Caco-2 (cell line): ENCODE measurements at regions not wholly inside any gene's neighbourhood (a gene's known extent, or its start where the extent isn't known, plus 50 kb on each side); places are given as distances from the start of the nearest gene placed in this dataset.
"Not testable (repeated sequence)": the region's sequence is repeated elsewhere in the genome, so short reads cannot be mapped to it uniquely, and the experiment has no call there.

ENCODE experiments used
- BruUV-seq: library from RNA; stranded (reverse); fragments of 400-500 nt; replicated peaks from 2 replicates; lab custom pipeline; 2021; lab: Mats Ljungman, UMichigan
- CTCF ChIA-PET: fragments of 300-600 bp; sonication (Branson Sonifier 250); formaldehyde crosslinking; loops from one replicate; lab custom pipeline; 2022; ENCODE audit warnings: antibody characterized with exemption; lab: Charles Lee
- POLR2A ChIA-PET: fragments of 300-600 bp; sonication (Branson Sonifier 250); formaldehyde crosslinking; loops from one replicate; lab custom pipeline; 2022; ENCODE audit warnings: antibody characterized with exemption; lab: Charles Lee
- DNase-seq, 2 experiments: peaks; one replicate each; pipeline versions ENCODE4 v3.0.0 to v3.0.0-alpha.2; 2020 to 2022
- H3K27me3 ChIP-seq: replicated peaks from 2 replicates; pipeline ENCODE4 v1.6.0; 2011; ENCODE audit warnings: low read length; ENCODE audit not compliant: control insufficient read depth, insufficient read depth
- H3K36me3 ChIP-seq: 2 replicates; pipeline ENCODE4 v1.5.1; 2011; ENCODE audit warnings: low read length; ENCODE audit not compliant: control insufficient read depth, insufficient read depth
- H3K4me1 ChIP-seq: fragments of 250-450 bp; sonication (Bioruptor Pico); 2 replicates; pipeline ENCODE4 v1.5.1; 2020; ENCODE audit warnings: mild to moderate bottlenecking
- H3K4me3 ChIP-seq: 2 replicates; pipeline ENCODE4 v1.5.1; 2011; ENCODE audit warnings: low read depth, mild to moderate bottlenecking, control low read depth, low read length
- H3K9me3 ChIP-seq: fragments of 250-450 bp; sonication (Bioruptor Pico); 2 replicates; pipeline ENCODE4 v1.5.1; 2020; ENCODE audit warnings: mild to moderate bottlenecking, moderate library complexity
- H3K27ac Mint-ChIP-seq: one replicate; pipeline ENCODE4 v1.8.0; 2022; ENCODE audit warnings: mixed read lengths; ENCODE audit not compliant: unreplicated experiment
- H3K27me3 Mint-ChIP-seq: one replicate; pipeline ENCODE4 v1.8.0; 2022; ENCODE audit warnings: mixed read lengths; ENCODE audit not compliant: insufficient read depth, unreplicated experiment
- H3K36me3 Mint-ChIP-seq: one replicate; pipeline ENCODE4 v1.8.0; 2022; ENCODE audit warnings: mild to moderate bottlenecking, mixed read lengths; ENCODE audit not compliant: insufficient read depth, unreplicated experiment
- H3K4me1 Mint-ChIP-seq: one replicate; pipeline ENCODE4 v1.8.0; 2022; ENCODE audit warnings: low read depth, mixed read lengths; ENCODE audit not compliant: unreplicated experiment
- H3K4me3 Mint-ChIP-seq: one replicate; pipeline ENCODE4 v1.8.0; 2022; ENCODE audit warnings: mild to moderate bottlenecking, moderate library complexity, mixed read lengths; ENCODE audit not compliant: unreplicated experiment
- H3K9me3 Mint-ChIP-seq: one replicate; pipeline ENCODE4 v1.8.0; 2022; ENCODE audit warnings: mixed read lengths; ENCODE audit not compliant: unreplicated experiment
- intact Hi-C: fragments of 100-400 bp; cut with micrococcal nuclease; formaldehyde crosslinking; loops from one replicate; pipeline ENCODE4 v1.10.0; 2022; ENCODE audit not compliant: unreplicated experiment
- TF ChIP-seq, protein P1 (sequence below), 2 experiments: fragments of 200-600 bp in 1 of 2; IDR thresholded peaks; 1 replicate in 1 of 2; 2 replicates in 1 of 2; pipeline versions ENCODE4 v1.5.1 to v1.8.0; 2011 to 2022; ENCODE audit warnings: antibody characterized with exemption in 1 of 2, control low read depth in 1 of 2, inconsistent platforms in 1 of 2, low read depth in 1 of 2, low read length in 1 of 2, mild to moderate bottlenecking in 1 of 2, moderate library complexity in 1 of 2; ENCODE audit not compliant: insufficient read depth in 1 of 2, severe bottlenecking in 1 of 2, unreplicated experiment in 1 of 2

DNA sequence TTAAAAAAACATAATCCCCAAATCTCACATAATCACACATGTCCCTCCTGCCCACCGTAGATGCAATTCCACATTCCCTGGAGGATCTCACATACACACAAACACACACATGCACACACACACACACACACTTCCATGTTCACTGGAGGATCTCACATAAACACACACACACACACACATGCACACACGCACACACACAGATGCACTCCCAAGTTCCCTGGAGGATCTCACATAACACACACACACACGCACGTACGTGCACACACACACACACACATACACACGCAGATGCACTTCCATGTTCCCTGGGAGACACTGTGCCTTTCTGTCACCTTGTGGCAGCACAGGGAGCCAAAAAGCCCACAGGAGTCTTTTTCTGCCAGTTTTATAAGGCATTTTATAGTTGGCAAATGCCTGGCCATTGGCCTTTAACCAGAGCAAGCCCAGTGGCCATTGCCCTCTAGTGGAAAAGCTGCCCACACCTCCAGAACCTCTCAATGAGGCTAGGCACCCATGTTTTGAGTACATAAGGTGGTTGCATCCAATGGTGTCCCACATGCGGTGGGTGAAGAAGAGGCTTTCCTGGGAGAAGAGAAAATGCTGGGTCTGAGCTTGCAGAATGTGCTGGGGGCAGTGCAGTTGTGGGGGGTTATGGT is 115.4 kb upstream of the ACBD5 start:
- ChIA-PET POLR2A (no interaction called here), CTCF (no interaction called here)
- Histone ChIP-seq H3K4me1 (no peaks in the 10 kb centered on the region), H3K36me3 (no peaks in the 10 kb centered on the region), H3K27me3 (no peaks in the 10 kb centered on the region), H3K9me3 (no peaks in the 10 kb centered on the region), H3K4me3 (no peak overlapping the region)
- Mint-ChIP-seq H3K4me1 (no peaks in the 10 kb centered on the region), H3K27ac (no peak overlapping the region), H3K9me3 (no peaks in the 10 kb centered on the region), H3K4me3 (no peak overlapping the region), H3K27me3 (peaks cover 14% of the 10 kb centered on the region), H3K36me3 (no peaks in the 10 kb centered on the region)
- intact Hi-C loops: no loop called here
- no peak for DNase-seq
- BruUV-seq: no TSS peak
- TF ChIP-seq, protein P1, sequence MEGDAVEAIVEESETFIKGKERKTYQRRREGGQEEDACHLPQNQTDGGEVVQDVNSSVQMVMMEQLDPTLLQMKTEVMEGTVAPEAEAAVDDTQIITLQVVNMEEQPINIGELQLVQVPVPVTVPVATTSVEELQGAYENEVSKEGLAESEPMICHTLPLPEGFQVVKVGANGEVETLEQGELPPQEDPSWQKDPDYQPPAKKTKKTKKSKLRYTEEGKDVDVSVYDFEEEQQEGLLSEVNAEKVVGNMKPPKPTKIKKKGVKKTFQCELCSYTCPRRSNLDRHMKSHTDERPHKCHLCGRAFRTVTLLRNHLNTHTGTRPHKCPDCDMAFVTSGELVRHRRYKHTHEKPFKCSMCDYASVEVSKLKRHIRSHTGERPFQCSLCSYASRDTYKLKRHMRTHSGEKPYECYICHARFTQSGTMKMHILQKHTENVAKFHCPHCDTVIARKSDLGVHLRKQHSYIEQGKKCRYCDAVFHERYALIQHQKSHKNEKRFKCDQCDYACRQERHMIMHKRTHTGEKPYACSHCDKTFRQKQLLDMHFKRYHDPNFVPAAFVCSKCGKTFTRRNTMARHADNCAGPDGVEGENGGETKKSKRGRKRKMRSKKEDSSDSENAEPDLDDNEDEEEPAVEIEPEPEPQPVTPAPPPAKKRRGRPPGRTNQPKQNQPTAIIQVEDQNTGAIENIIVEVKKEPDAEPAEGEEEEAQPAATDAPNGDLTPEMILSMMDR (IDR thresholded peaks at IDR 0.05; ENCODE audit: insufficient read depth in 1 of 2, low read depth in 1 of 2, low read length in 1 of 2, severe bottlenecking in 1 of 2, unreplicated experiment in 1 of 2): no peak

GRCh38 chr10:27354643-27355270 is 114.2 kb upstream of the ACBD5 start:
- H3K9me3 Mint-ChIP-seq, H3K27ac Mint-ChIP-seq, CTCF ChIA-PET, intact Hi-C loops, H3K9me3 ChIP-seq, H3K4me3 ChIP-seq, BruUV-seq, H3K4me1 Mint-ChIP-seq, H3K4me3 Mint-ChIP-seq, POLR2A ChIA-PET, H3K36me3 Mint-ChIP-seq, H3K36me3 ChIP-seq, H3K4me1 ChIP-seq, H3K27me3 ChIP-seq, DNase-seq: not testable (repeated sequence)
- H3K27me3 Mint-ChIP-seq: peaks cover 20% of the 10 kb centered on the region

DNA sequence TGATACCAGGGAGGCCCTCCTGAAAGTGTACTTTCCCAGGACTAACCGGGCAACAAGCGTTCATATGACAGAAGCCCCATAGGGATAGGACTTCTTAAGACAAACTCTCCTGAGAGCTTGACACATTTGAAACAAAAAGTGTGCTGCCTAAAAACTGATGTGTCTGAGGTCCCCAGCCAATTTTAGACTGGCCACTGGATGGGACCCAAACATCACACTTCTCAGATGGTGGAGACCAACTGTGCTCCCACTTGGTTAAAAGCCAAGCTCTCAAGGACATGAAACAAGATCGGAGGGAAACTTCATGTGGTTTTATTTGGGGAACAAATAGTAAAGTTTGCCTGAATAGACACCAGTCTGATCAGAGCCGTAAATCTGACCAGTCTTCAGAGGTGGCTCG is 113.5 kb upstream of the ACBD5 start:
- H3K27ac Mint-ChIP-seq, H3K27me3 ChIP-seq, H3K4me3 Mint-ChIP-seq, H3K36me3 ChIP-seq, H3K4me1 Mint-ChIP-seq, DNase-seq, H3K4me3 ChIP-seq, H3K4me1 ChIP-seq, H3K9me3 Mint-ChIP-seq, BruUV-seq, intact Hi-C loops, CTCF ChIA-PET, H3K9me3 ChIP-seq, H3K36me3 Mint-ChIP-seq, POLR2A ChIA-PET: not testable (repeated sequence)
- peaks cover 20% of the 10 kb centered on the region for H3K27me3 Mint-ChIP-seq

- Mint-ChIP-seq H3K36me3 (no peaks in the 10 kb centered on the region), H3K27ac (no peak overlapping the region)
- intact Hi-C loops: no loop called here
These were observed 109.4 kb upstream of the ACBD5 start for GRCh38 chr10:27349987-27350386.

DNA sequence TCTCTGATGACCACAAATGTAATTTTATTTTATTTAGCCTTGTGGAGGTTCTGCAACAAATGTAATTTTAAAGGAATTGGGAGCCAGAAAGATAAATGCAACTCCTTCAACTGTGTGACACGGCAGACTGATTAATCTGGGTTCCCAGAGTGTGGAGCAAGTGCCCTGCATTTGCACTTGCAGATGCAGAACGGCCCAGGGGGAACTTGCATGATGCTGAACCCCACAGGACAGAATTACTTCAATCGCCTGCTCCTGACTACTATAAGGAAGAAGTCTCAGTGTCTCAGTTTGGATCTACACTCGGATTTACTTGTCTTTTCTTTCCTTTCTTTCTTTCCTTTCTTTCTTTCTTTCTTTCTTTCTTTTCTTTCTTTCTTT is 107.2 kb upstream of the ACBD5 start:
- H3K4me3 ChIP-seq, DNase-seq, H3K36me3 ChIP-seq, POLR2A ChIA-PET, H3K4me1 ChIP-seq, H3K4me3 Mint-ChIP-seq, CTCF ChIA-PET, BruUV-seq, intact Hi-C loops, H3K27ac Mint-ChIP-seq, H3K9me3 Mint-ChIP-seq, H3K36me3 Mint-ChIP-seq, H3K9me3 ChIP-seq, H3K4me1 Mint-ChIP-seq, H3K27me3 ChIP-seq: not testable (repeated sequence)
- H3K27me3 Mint-ChIP-seq: peaks cover 37% of the 10 kb centered on the region

More at GRCh38 chr10:27349987-27350386, 109.4 kb upstream of the ACBD5 start:
- no TSS peak for BruUV-seq
- TF ChIP-seq, protein P1 (IDR thresholded peaks at IDR 0.05; ENCODE audit: insufficient read depth in 1 of 2, low read depth in 1 of 2, low read length in 1 of 2, severe bottlenecking in 1 of 2, unreplicated experiment in 1 of 2): no peak
- DNase-seq: no peak
- H3K4me1 Mint-ChIP-seq: no peaks in the 10 kb centered on the region
- no peak overlapping the region for H3K4me3 Mint-ChIP-seq
- peaks cover 37% of the 10 kb centered on the region for H3K27me3 Mint-ChIP-seq
- no peaks in the 10 kb centered on the region for H3K9me3 ChIP-seq
- no peaks in the 10 kb centered on the region for H3K4me1 ChIP-seq
- no peak overlapping the region for H3K4me3 ChIP-seq
- peaks cover 2% of the 10 kb centered on the region; the same call in 1 of the 2 replicates for H3K27me3 ChIP-seq
- ChIA-PET POLR2A (no interaction called here), CTCF (no interaction called here)
- H3K9me3 Mint-ChIP-seq: no peaks in the 10 kb centered on the region
- no peaks in the 10 kb centered on the region for H3K36me3 ChIP-seq
